ENCODE measurements at regions not wholly inside any gene's neighbourhood (a gene's known extent, or its start where the extent isn't known, plus 50 kb on each side); places are given as distances from the start of the nearest gene placed in this dataset.
"Not testable (repeated sequence)": the region's sequence is repeated elsewhere in the genome, so short reads cannot be mapped to it uniquely, and the experiment has no call there.

- Histone ChIP-seq H3K27ac (no peak overlapping the region), H3K27me3 (no peaks in the 10 kb centered on the region), H3K9me3 (replicated peaks in 1 of 3) (no peaks in the 10 kb centered on the region), H3K4me1 (replicated peaks in 1 of 2) (no peaks in the 10 kb centered on the region), H3K36me3 (replicated peaks in 1 of 2) (no peaks in the 10 kb centered on the region), H3K4me3 (no peak overlapping the region)
- no peak for DNase-seq
- no peak for TF ChIP-seq POLR2A (IDR thresholded peaks at IDR 0.05)
- no peak for TF ChIP-seq CTCF (IDR thresholded peaks at IDR 0.05)
- intact Hi-C loops (cut with DNase I), result no loop called here
- WGBS, 4 donors, result 89 to 100% (median 92%) methylated on average over 2 to 5 of the region's 5 CpGs
Measured at GRCh38 chr10:33695536-33695935, 361.1 kb upstream of the NRP1 start.

GRCh38 chr10:33690536-33690935 is 356.1 kb upstream of the NRP1 start:
- H3K4me1 ChIP-seq (replicated peaks in 1 of 2); H3K27me3 ChIP-seq; H3K9me3 ChIP-seq (replicated peaks in 1 of 3); H3K27ac ChIP-seq; H3K36me3 ChIP-seq (replicated peaks in 1 of 2); H3K4me3 ChIP-seq; intact Hi-C loops (cut with DNase I); DNase-seq: not testable (repeated sequence)
- 86 to 94% (median 87%) methylated on average over 2 of the region's 2 CpGs for WGBS, 4 donors

DNA sequence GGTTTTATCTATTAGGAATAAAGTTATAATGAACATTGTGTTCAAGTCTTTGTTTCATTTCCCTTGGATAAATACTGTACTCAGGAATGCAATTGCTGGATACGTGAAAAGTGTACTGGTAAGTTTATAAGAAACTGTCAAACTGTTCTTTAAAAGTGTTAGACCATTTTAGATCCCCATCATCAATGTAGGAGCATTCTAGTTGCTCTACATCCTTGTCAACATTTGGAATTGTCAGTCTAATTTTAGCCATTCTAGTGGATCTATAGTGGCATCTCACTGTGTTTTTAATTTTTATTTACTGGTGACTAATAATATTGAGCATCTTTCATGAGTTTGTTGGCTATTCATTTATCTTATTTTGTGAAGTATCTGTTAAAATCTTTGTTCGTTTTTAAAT is 354.0 kb upstream of the NRP1 start:
- whole genome bisulfite sequencing, 4 donors, result 78 to 88% (median 83%) methylated on average over 2 of the region's 2 CpGs
- H3K4me1 ChIP-seq (replicated peaks in 1 of 2), result no peaks in the 10 kb centered on the region

DNA sequence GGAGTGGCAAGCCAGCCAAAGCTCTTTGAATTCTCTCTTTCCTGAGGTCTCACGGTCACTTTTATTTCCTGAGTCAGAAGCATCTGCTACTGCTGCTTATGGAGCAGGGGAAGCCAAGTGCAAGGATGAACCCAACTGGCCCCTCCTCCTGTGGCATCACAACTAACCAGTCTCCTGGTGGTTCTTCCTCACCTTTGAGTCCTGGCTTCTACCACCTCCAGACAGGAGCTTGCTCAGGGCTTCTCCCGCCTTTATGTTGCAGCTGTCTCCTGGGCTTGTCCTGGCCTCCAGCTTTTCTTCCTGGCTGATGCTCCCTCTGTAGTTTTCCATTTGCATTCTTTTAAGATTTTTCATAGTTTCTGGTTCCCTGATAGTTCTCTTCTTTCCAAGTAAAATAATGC is 349.7 kb upstream of the NRP1 start:
- no peaks in the 10 kb centered on the region for H3K9me3 ChIP-seq (replicated peaks in 1 of 3)
- H3K4me3 ChIP-seq, result no peak overlapping the region
- no peaks in the 10 kb centered on the region for H3K4me1 ChIP-seq (replicated peaks in 1 of 2)
- no peak overlapping the region for H3K27ac ChIP-seq
- H3K36me3 ChIP-seq (replicated peaks in 1 of 2), result no peaks in the 10 kb centered on the region
- TF ChIP-seq CTCF (IDR thresholded peaks at IDR 0.05) (no peak), POLR2A (IDR thresholded peaks at IDR 0.05) (no peak)
- H3K27me3 ChIP-seq, result no peaks in the 10 kb centered on the region
- intact Hi-C loops (cut with DNase I), result no loop called here
- no peak for DNase-seq
- 82 to 88% (median 83%) methylated on average over 2 of the region's 2 CpGs for WGBS, 4 donors

More for the DNA sequence above, 354.0 kb upstream of the NRP1 start:
- Histone ChIP-seq H3K4me3 (no peak overlapping the region), H3K9me3 (replicated peaks in 1 of 3) (no peaks in the 10 kb centered on the region), H3K36me3 (replicated peaks in 1 of 2) (no peaks in the 10 kb centered on the region), H3K27ac (no peak overlapping the region), H3K27me3 (no peaks in the 10 kb centered on the region)
- DNase-seq, result no peak
- intact Hi-C loops (cut with DNase I), result no loop called here
- TF ChIP-seq CTCF (IDR thresholded peaks at IDR 0.05), result no peak
- TF ChIP-seq POLR2A (IDR thresholded peaks at IDR 0.05), result no peak

GRCh38 chr10:33681595-33681994 is 347.1 kb upstream of the NRP1 start:
- TF ChIP-seq POLR2A (IDR thresholded peaks at IDR 0.05) (no peak), CTCF (IDR thresholded peaks at IDR 0.05) (no peak)
- intact Hi-C loops (cut with DNase I), result no loop called here
- 30 to 63% (median 46%) methylated on average over 1 of the region's 1 CpG for WGBS, 4 donors

More at GRCh38 chr10:33681595-33681994, 347.1 kb upstream of the NRP1 start:
- no peak overlapping the region for H3K4me3 ChIP-seq
- H3K9me3 ChIP-seq (replicated peaks in 1 of 3), result no peaks in the 10 kb centered on the region
- H3K27me3 ChIP-seq, result no peaks in the 10 kb centered on the region
- H3K27ac ChIP-seq, result no peak overlapping the region
- DNase-seq, result no peak
- H3K4me1 ChIP-seq (replicated peaks in 1 of 2), result no peaks in the 10 kb centered on the region
- H3K36me3 ChIP-seq (replicated peaks in 1 of 2), result no peaks in the 10 kb centered on the region

Measured in adrenal gland (tissue), 9 donors.